Activated T-helper 1 cell treated with anti-CD3 and anti-CD28 coated beads, Interleukin-2, amount 50 U/mL, for 16 hours (primary cell): ENCODE measurements at regions not wholly inside any gene's neighbourhood (a gene's known extent, or its start where the extent isn't known, plus 50 kb on each side); places are given as distances from the start of the nearest gene placed in this dataset.

Experiments used
- DNase-seq, 2 donors: peaks; one replicate each; pipeline ENCODE4 v3.0.0-alpha.2; 2020; ENCODE audit warnings: low read depth in 1 of 2, low spot score in 1 of 2

GRCh38 chr7:94054130-94054529 lies 50.0 kb upstream of the BET1 start:
- DNase-seq = no peak

GRCh38 chr7:94055963-94056362 lies 51.8 kb upstream of the BET1 start:
- DNase-seq = no peak

GRCh38 chr7:94056796-94057207 lies 52.6 kb upstream of the BET1 start:
- no peak for DNase-seq

- no peak for DNase-seq
These were observed 53.8 kb upstream of the BET1 start for GRCh38 chr7:94057955-94058354.

- no peak for DNase-seq
These were observed 55.6 kb upstream of the BET1 start for GRCh38 chr7:94059746-94060145.

- no peak for DNase-seq
These were observed 56.6 kb upstream of the BET1 start for GRCh38 chr7:94060752-94061151.

GRCh38 chr7:94061326-94061725 lies 57.2 kb upstream of the BET1 start:
- no peak for DNase-seq

- DNase-seq = no peak
These were observed 58.2 kb upstream of the BET1 start for GRCh38 chr7:94062372-94062771.

GRCh38 chr7:94064541-94065191 lies 60.5 kb upstream of the BET1 start:
- DNase-seq = no peak

GRCh38 chr7:94067047-94067446 lies 62.9 kb upstream of the BET1 start:
- no peak for DNase-seq

- no peak for DNase-seq
These were observed 63.4 kb upstream of the BET1 start for GRCh38 chr7:94067506-94067905.

- no peak for DNase-seq
These were observed 65.1 kb upstream of the BET1 start for GRCh38 chr7:94069162-94069739.

GRCh38 chr7:94080551-94080950 lies 76.4 kb upstream of the BET1 start:
- no peak for DNase-seq

GRCh38 chr7:94082126-94082525 lies 78.0 kb upstream of the BET1 start:
- no peak for DNase-seq

- peak in 1 of 2 donors; percentile 8 for DNase-seq
These were observed 83.7 kb upstream of the BET1 start for GRCh38 chr7:94087664-94088352.

- no peak for DNase-seq
These were observed 84.4 kb upstream of the BET1 start for GRCh38 chr7:94088560-94088959.

GRCh38 chr7:94089806-94090205 lies 85.7 kb upstream of the BET1 start:
- DNase-seq = no peak

- no peak for DNase-seq
These were observed 88.8 kb upstream of the BET1 start for GRCh38 chr7:94092980-94093379.

GRCh38 chr7:94094298-94094697 lies 90.1 kb upstream of the BET1 start:
- DNase-seq = no peak

GRCh38 chr7:94095316-94096009 lies 91.3 kb upstream of the BET1 start:
- no peak for DNase-seq

- DNase-seq = no peak
These were observed 95.5 kb upstream of the BET1 start for GRCh38 chr7:94099679-94100078.

GRCh38 chr7:94100723-94101345 lies 96.7 kb upstream of the BET1 start:
- no peak for DNase-seq
